Karpas-422 (cell line): ENCODE measurements at regions not wholly inside any gene's neighbourhood (a gene's known extent, or its start where the extent isn't known, plus 50 kb on each side); places are given as distances from the start of the nearest gene placed in this dataset.

Experiments
- DNase-seq: peaks from one replicate; pipeline ENCODE4 v3.0.0-alpha.2; 2015
- H2AFZ ChIP-seq: fragments of 200-600 bp; sonication (generic); 2 replicates; pipeline ENCODE4 v1.6.1; 2014; ENCODE audit warnings: antibody characterized with exemption, low read length, mixed read lengths
- H3K27ac ChIP-seq: fragments of 200-600 bp; sonication (generic); 2 replicates; pipeline ENCODE4 v1.5.1; 2014; ENCODE audit warnings: mild to moderate bottlenecking, low read length, moderate library complexity
- H3K27me3 ChIP-seq: fragments of 200-600 bp; sonication (generic); 2 replicates; pipeline ENCODE4 v1.6.1; 2014; ENCODE audit warnings: low read length, mixed read lengths
- H3K36me3 ChIP-seq: fragments of 200-600 bp; sonication (generic); 2 replicates; pipeline ENCODE4 v1.6.1; 2014; ENCODE audit warnings: low read length, mixed read lengths; ENCODE audit not compliant: insufficient read depth
- H3K4me1 ChIP-seq: fragments of 200-600 bp; sonication (generic); 2 replicates; pipeline ENCODE4 v1.6.1; 2014; ENCODE audit warnings: mild to moderate bottlenecking, low read length, mixed read lengths
- H3K4me2 ChIP-seq: fragments of 200-600 bp; sonication (generic); 2 replicates; pipeline ENCODE4 v1.6.1; 2014; ENCODE audit warnings: low read length, low read depth, mild to moderate bottlenecking; ENCODE audit not compliant: poor library complexity, severe bottlenecking
- H3K4me3 ChIP-seq: fragments of 200-600 bp; sonication (generic); 2 replicates; pipeline ENCODE4 v1.5.1; 2014; ENCODE audit warnings: mild to moderate bottlenecking, antibody characterized with exemption, low read length, mixed read lengths
- H3K79me2 ChIP-seq: fragments of 200-600 bp; sonication (generic); 2 replicates; pipeline ENCODE4 v1.6.1; 2014; ENCODE audit warnings: mild to moderate bottlenecking, low read length, mixed read lengths
- H3K9ac ChIP-seq: fragments of 200-600 bp; sonication (generic); 2 replicates; pipeline ENCODE4 v1.6.0; 2014; ENCODE audit warnings: low read length
- H3K9me2 ChIP-seq: fragments of 200-600 bp; sonication (generic), shearing (Covaris generic); replicated peaks from 2 replicates; pipeline ENCODE4 v1.6.0; 2014; ENCODE audit warnings: mild to moderate bottlenecking, low read length, moderate library complexity; ENCODE audit not compliant: insufficient read depth
- H3K9me3 ChIP-seq: fragments of 300-700, 200-600 bp; sonication (generic); 2 replicates; pipeline ENCODE4 v1.6.1; 2014; ENCODE audit warnings: low read length, mixed read lengths
- H4K20me1 ChIP-seq: fragments of 200-600 bp; sonication (generic); 2 replicates; pipeline ENCODE4 v1.6.1; 2014; ENCODE audit warnings: mild to moderate bottlenecking, antibody characterized with exemption, low read length, low read depth; ENCODE audit not compliant: insufficient read depth

- no peak overlapping the region for H3K27ac ChIP-seq
- no peaks in the 10 kb centered on the region for H3K9me3 ChIP-seq
- no peaks in the 10 kb centered on the region for H3K36me3 ChIP-seq
- no peak overlapping the region for H3K4me2 ChIP-seq
- H2AFZ ChIP-seq: no peak overlapping the region
- H3K79me2 ChIP-seq: no peaks in the 10 kb centered on the region
- H3K9ac ChIP-seq: no peak overlapping the region
- H4K20me1 ChIP-seq: no peaks in the 10 kb centered on the region
- H3K4me1 ChIP-seq: peaks cover 14% of the 10 kb centered on the region
- no peak for DNase-seq
- H3K4me3 ChIP-seq: no peak overlapping the region
- H3K9me2 ChIP-seq: no peaks in the 10 kb centered on the region
- H3K27me3 ChIP-seq: no peaks in the 10 kb centered on the region
Observed at GRCh38 chr17:72301887-72302286, 181.1 kb downstream of the SOX9 start.

GRCh38 chr17:72302735-72303134 is 181.9 kb downstream of the SOX9 start:
- Histone ChIP-seq H3K4me2 (no peak overlapping the region), H3K4me1 (peaks cover 14% of the 10 kb centered on the region), H3K9me2 (no peaks in the 10 kb centered on the region), H2AFZ (no peak overlapping the region), H3K9ac (no peak overlapping the region), H3K9me3 (no peaks in the 10 kb centered on the region), H3K27me3 (no peaks in the 10 kb centered on the region), H3K79me2 (no peaks in the 10 kb centered on the region), H3K36me3 (no peaks in the 10 kb centered on the region), H3K4me3 (no peak overlapping the region), H4K20me1 (no peaks in the 10 kb centered on the region), H3K27ac (no peak overlapping the region)
- DNase-seq: no peak

- H3K4me1 ChIP-seq: peaks cover 15% of the 10 kb centered on the region
- DNase-seq: no peak
Observed at GRCh38 chr17:72303787-72304733, 183.2 kb downstream of the SOX9 start.

GRCh38 chr17:72304859-72305258 is 184.0 kb downstream of the SOX9 start:
- Histone ChIP-seq H3K4me2 (no peak overlapping the region), H3K27ac (no peak overlapping the region), H2AFZ (no peak overlapping the region), H3K36me3 (no peaks in the 10 kb centered on the region), H3K9me3 (no peaks in the 10 kb centered on the region), H3K4me3 (no peak overlapping the region), H4K20me1 (no peaks in the 10 kb centered on the region), H3K9ac (no peak overlapping the region), H3K27me3 (no peaks in the 10 kb centered on the region; the same call in 1 of the 2 replicates), H3K9me2 (no peaks in the 10 kb centered on the region), H3K79me2 (no peaks in the 10 kb centered on the region), H3K4me1 (peaks cover 14% of the 10 kb centered on the region)
- DNase-seq: no peak

More at GRCh38 chr17:72303787-72304733, 183.2 kb downstream of the SOX9 start:
- H3K36me3 ChIP-seq: no peaks in the 10 kb centered on the region
- no peak overlapping the region for H3K27ac ChIP-seq
- H3K27me3 ChIP-seq: no peaks in the 10 kb centered on the region
- H3K9ac ChIP-seq: no peak overlapping the region
- H4K20me1 ChIP-seq: no peaks in the 10 kb centered on the region
- no peak overlapping the region for H2AFZ ChIP-seq
- H3K9me2 ChIP-seq: no peaks in the 10 kb centered on the region
- H3K79me2 ChIP-seq: no peaks in the 10 kb centered on the region
- no peaks in the 10 kb centered on the region for H3K9me3 ChIP-seq
- no peak overlapping the region for H3K4me3 ChIP-seq
- H3K4me2 ChIP-seq: no peak overlapping the region

- H2AFZ ChIP-seq: no peak overlapping the region
- DNase-seq: no peak
- H3K4me2 ChIP-seq: no peak overlapping the region
Observed at GRCh38 chr17:72305472-72305871, 184.7 kb downstream of the SOX9 start.

GRCh38 chr17:72306037-72306436 is 185.2 kb downstream of the SOX9 start:
- Histone ChIP-seq H3K36me3 (no peaks in the 10 kb centered on the region), H2AFZ (no peak overlapping the region), H3K4me3 (no peak overlapping the region), H3K79me2 (no peaks in the 10 kb centered on the region), H4K20me1 (no peaks in the 10 kb centered on the region), H3K27me3 (no peaks in the 10 kb centered on the region; the same call in 1 of the 2 replicates), H3K9ac (no peak overlapping the region), H3K4me2 (no peak overlapping the region), H3K27ac (no peak overlapping the region), H3K9me2 (no peaks in the 10 kb centered on the region), H3K9me3 (no peaks in the 10 kb centered on the region), H3K4me1 (peaks cover 16% of the 10 kb centered on the region)
- DNase-seq: no peak

More at GRCh38 chr17:72305472-72305871, 184.7 kb downstream of the SOX9 start:
- H3K79me2 ChIP-seq: no peaks in the 10 kb centered on the region
- H3K36me3 ChIP-seq: no peaks in the 10 kb centered on the region
- H3K4me1 ChIP-seq: peaks cover 16% of the 10 kb centered on the region
- no peaks in the 10 kb centered on the region; the same call in 1 of the 2 replicates for H3K27me3 ChIP-seq
- no peak overlapping the region for H3K27ac ChIP-seq
- H3K9me3 ChIP-seq: no peaks in the 10 kb centered on the region
- no peak overlapping the region for H3K4me3 ChIP-seq
- no peak overlapping the region for H3K9ac ChIP-seq
- no peaks in the 10 kb centered on the region for H3K9me2 ChIP-seq
- H4K20me1 ChIP-seq: no peaks in the 10 kb centered on the region

- Histone ChIP-seq H3K9me3 (no peaks in the 10 kb centered on the region), H3K4me3 (no peak overlapping the region), H3K36me3 (no peaks in the 10 kb centered on the region), H3K9ac (no peak overlapping the region), H3K9me2 (no peaks in the 10 kb centered on the region), H3K27me3 (no peaks in the 10 kb centered on the region; the same call in 1 of the 2 replicates), H3K79me2 (no peaks in the 10 kb centered on the region), H4K20me1 (no peaks in the 10 kb centered on the region), H3K4me1 (peaks cover 23% of the 10 kb centered on the region), H3K27ac (no peak overlapping the region), H3K4me2 (no peak overlapping the region), H2AFZ (no peak overlapping the region)
- no peak for DNase-seq
Observed at GRCh38 chr17:72307836-72308235, 187.0 kb downstream of the SOX9 start.

GRCh38 chr17:72308744-72309385 is 188.0 kb downstream of the SOX9 start:
- H3K4me2 ChIP-seq: no peak overlapping the region
- peak overlapping the region; percentile 21; the same call in 1 of the 2 replicates for H3K9ac ChIP-seq
- H3K9me3 ChIP-seq: no peaks in the 10 kb centered on the region
- peaks cover 30% of the 10 kb centered on the region for H3K4me1 ChIP-seq
- H4K20me1 ChIP-seq: no peaks in the 10 kb centered on the region
- H3K79me2 ChIP-seq: no peaks in the 10 kb centered on the region
- H3K27ac ChIP-seq: no peak overlapping the region
- no peaks in the 10 kb centered on the region; the same call in 1 of the 2 replicates for H3K27me3 ChIP-seq
- DNase-seq: no peak
- no peak overlapping the region for H2AFZ ChIP-seq
- no peaks in the 10 kb centered on the region for H3K9me2 ChIP-seq
- no peak overlapping the region for H3K4me3 ChIP-seq
- H3K36me3 ChIP-seq: no peaks in the 10 kb centered on the region
